ENCODE measurements at regions not wholly inside any gene's neighbourhood (a gene's known extent, or its start where the extent isn't known, plus 50 kb on each side); places are given as distances from the start of the nearest gene placed in this dataset.
A peak's percentile ranks its signal among the peaks of the same experiment; 100 is the strongest.

GRCh38 chr13:73849292-73849691 lies 284.9 kb downstream of the KLF12 start:
- no peak for TF ChIP-seq ZC3H10 (CRISPR knock-in tag; IDR thresholded peaks at IDR 0.05)
- TF ChIP-seq, protein P1, sequence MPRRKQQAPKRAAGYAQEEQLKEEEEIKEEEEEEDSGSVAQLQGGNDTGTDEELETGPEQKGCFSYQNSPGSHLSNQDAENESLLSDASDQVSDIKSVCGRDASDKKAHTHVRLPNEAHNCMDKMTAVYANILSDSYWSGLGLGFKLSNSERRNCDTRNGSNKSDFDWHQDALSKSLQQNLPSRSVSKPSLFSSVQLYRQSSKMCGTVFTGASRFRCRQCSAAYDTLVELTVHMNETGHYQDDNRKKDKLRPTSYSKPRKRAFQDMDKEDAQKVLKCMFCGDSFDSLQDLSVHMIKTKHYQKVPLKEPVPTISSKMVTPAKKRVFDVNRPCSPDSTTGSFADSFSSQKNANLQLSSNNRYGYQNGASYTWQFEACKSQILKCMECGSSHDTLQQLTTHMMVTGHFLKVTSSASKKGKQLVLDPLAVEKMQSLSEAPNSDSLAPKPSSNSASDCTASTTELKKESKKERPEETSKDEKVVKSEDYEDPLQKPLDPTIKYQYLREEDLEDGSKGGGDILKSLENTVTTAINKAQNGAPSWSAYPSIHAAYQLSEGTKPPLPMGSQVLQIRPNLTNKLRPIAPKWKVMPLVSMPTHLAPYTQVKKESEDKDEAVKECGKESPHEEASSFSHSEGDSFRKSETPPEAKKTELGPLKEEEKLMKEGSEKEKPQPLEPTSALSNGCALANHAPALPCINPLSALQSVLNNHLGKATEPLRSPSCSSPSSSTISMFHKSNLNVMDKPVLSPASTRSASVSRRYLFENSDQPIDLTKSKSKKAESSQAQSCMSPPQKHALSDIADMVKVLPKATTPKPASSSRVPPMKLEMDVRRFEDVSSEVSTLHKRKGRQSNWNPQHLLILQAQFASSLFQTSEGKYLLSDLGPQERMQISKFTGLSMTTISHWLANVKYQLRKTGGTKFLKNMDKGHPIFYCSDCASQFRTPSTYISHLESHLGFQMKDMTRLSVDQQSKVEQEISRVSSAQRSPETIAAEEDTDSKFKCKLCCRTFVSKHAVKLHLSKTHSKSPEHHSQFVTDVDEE (CRISPR knock-in tag; IDR thresholded peaks at IDR 0.05), result no peak
- no peak for TF ChIP-seq ZNF70 (CRISPR knock-in tag; IDR thresholded peaks at IDR 0.05)
- TF ChIP-seq ESRRG (CRISPR knock-in tag; IDR thresholded peaks at IDR 0.05), result no peak
- no peak for TF ChIP-seq GLIS3 (CRISPR knock-in tag; IDR thresholded peaks at IDR 0.05)
- no peak for TF ChIP-seq ZFP30 (CRISPR knock-in tag; IDR thresholded peaks at IDR 0.05)
- TF ChIP-seq BACH2 (CRISPR knock-in tag; IDR thresholded peaks at IDR 0.05; ENCODE audit: borderline replicate concordance), result no peak
- no peak for TF ChIP-seq OSR1 (CRISPR knock-in tag; IDR thresholded peaks at IDR 0.05)
- TF ChIP-seq SNAI2 (CRISPR knock-in tag; IDR thresholded peaks at IDR 0.05), result no peak
- no peak for TF ChIP-seq CSRNP3 (CRISPR knock-in tag; IDR thresholded peaks at IDR 0.05)
- TF ChIP-seq PATZ1 (CRISPR knock-in tag; IDR thresholded peaks at IDR 0.05; ENCODE audit: borderline replicate concordance), result no peak
- TF ChIP-seq ARNTL (CRISPR knock-in tag; IDR thresholded peaks at IDR 0.05; ENCODE audit: borderline replicate concordance, low read depth), result no peak
- TF ChIP-seq, protein P2, sequence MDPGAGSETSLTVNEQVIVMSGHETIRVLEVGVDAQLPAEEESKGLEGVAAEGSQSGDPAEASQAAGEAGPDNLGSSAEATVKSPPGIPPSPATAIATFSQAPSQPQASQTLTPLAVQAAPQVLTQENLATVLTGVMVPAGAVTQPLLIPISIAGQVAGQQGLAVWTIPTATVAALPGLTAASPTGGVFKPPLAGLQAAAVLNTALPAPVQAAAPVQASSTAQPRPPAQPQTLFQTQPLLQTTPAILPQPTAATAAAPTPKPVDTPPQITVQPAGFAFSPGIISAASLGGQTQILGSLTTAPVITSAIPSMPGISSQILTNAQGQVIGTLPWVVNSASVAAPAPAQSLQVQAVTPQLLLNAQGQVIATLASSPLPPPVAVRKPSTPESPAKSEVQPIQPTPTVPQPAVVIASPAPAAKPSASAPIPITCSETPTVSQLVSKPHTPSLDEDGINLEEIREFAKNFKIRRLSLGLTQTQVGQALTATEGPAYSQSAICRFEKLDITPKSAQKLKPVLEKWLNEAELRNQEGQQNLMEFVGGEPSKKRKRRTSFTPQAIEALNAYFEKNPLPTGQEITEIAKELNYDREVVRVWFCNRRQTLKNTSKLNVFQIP (CRISPR knock-in tag; IDR thresholded peaks at IDR 0.05; ENCODE audit: borderline replicate concordance, low read depth), result no peak
- no peak for TF ChIP-seq TOX (CRISPR knock-in tag; IDR thresholded peaks at IDR 0.05; ENCODE audit: borderline replicate concordance)
- TF ChIP-seq CSDC2 (CRISPR knock-in tag; IDR thresholded peaks at IDR 0.05), result no peak
- no peak for TF ChIP-seq ZNF8 (CRISPR knock-in tag; IDR thresholded peaks at IDR 0.05)
- no peak for TF ChIP-seq ZFP3 (CRISPR knock-in tag; IDR thresholded peaks at IDR 0.05)
- peak; percentile 70 for ATAC-seq

DNA sequence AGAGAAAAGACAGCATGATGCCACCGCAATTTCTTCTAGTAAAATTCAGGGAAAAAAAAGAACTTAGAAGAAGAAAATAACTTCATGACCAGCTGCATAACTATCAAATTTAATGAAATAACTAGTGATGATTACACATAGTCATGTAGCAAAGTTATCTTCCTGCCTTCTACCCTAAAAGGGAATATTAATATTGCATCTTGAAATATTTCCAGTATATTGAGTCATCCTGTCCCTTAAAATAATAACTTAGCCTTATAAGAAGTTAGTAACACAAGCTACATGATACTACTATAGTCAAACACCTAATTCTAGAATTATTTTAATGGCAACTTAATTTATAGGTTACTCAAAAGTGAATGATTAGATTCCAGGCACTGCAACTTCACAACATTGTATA lies 289.2 kb downstream of the KLF12 start:
- TF ChIP-seq CREB5 (CRISPR knock-in tag; IDR thresholded peaks at IDR 0.05; ENCODE audit: low read depth), result no peak
- TF ChIP-seq RARB (CRISPR knock-in tag; IDR thresholded peaks at IDR 0.05), result no peak
- TF ChIP-seq ISL1 (CRISPR knock-in tag; IDR thresholded peaks at IDR 0.05), result 0 out of 2 replicates have a peak, but pooled peaks have one; percentile 25
- peak; percentile 68 for ATAC-seq

GRCh38 chr13:73842626-73843025 lies 291.6 kb downstream of the KLF12 start:
- ATAC-seq, result no peak

More at GRCh38 chr13:73842626-73843025, 291.6 kb downstream of the KLF12 start:
- TF ChIP-seq ZFP30 (CRISPR knock-in tag; IDR thresholded peaks at IDR 0.05), result no peak
- TF ChIP-seq ZNF70 (CRISPR knock-in tag; IDR thresholded peaks at IDR 0.05), result no peak
- no peak for TF ChIP-seq GLIS3 (CRISPR knock-in tag; IDR thresholded peaks at IDR 0.05)
- TF ChIP-seq CSDC2 (CRISPR knock-in tag; IDR thresholded peaks at IDR 0.05), result no peak
- TF ChIP-seq ZC3H10 (CRISPR knock-in tag; IDR thresholded peaks at IDR 0.05), result no peak
- no peak for TF ChIP-seq PPARA (CRISPR knock-in tag; IDR thresholded peaks at IDR 0.05; ENCODE audit: borderline replicate concordance)
- no peak for TF ChIP-seq ZNF565 (CRISPR knock-in tag; conservative IDR thresholded peaks at IDR 0.05; ENCODE audit: low read depth)
- TF ChIP-seq RARB (CRISPR knock-in tag; IDR thresholded peaks at IDR 0.05), result no peak
- no peak for TF ChIP-seq TCF4 (CRISPR knock-in tag; IDR thresholded peaks at IDR 0.05; ENCODE audit: borderline replicate concordance)
- TF ChIP-seq CREB5 (CRISPR knock-in tag; IDR thresholded peaks at IDR 0.05; ENCODE audit: low read depth), result no peak
- TF ChIP-seq ZNF8 (CRISPR knock-in tag; IDR thresholded peaks at IDR 0.05), result no peak
- no peak for TF ChIP-seq SNAI2 (CRISPR knock-in tag; IDR thresholded peaks at IDR 0.05)
